Stimulated activated naive CD4-positive, alpha-beta T cell (primary cell): ENCODE measurements at regions not wholly inside any gene's neighbourhood (a gene's known extent, or its start where the extent isn't known, plus 50 kb on each side); places are given as distances from the start of the nearest gene placed in this dataset.
"Not testable (repeated sequence)": the region's sequence is repeated elsewhere in the genome, so short reads cannot be mapped to it uniquely, and the experiment has no call there.

Experiments used
- DNase-seq, 6 experiments: peaks; one replicate each; lab custom pipeline; 2025; lab: John Stamatoyannopoulos, UW

DNA sequence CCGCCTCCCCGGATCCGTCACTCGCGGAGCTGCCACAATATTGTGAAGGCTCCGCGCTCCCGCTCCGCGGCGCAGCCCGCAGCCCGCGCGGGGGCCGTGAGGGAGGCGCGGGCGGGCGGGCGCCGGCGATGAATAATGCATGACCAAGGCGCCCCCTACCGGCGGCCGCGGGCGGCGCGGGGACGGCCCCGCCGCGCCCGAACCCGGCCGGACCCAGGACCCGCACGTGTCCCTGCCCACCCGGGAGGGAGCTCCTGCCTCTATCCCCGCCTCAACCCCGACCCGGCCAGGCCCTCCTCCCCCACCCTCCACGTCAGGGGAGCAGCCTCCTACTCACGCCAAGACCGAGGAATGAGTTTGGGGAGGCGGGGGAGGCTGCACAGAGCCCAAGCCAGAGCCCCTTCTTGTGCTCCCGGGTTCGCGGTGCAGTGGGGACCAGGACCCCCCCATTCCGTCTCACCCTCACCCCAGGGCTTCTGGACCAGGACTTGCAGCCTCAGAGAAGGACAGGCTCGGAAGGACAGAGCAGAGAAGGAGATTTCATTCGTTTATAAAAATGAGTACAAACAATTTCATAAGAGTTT lies 70.8 kb upstream of the CASZ1 start:
- peak in 5 of 6 experiments; percentile 48 to 66 (median 50) for DNase-seq

GRCh38 chr1:10867914-10868598 lies 71.6 kb upstream of the CASZ1 start:
- no peak for DNase-seq

GRCh38 chr1:10868599-10868965 lies 72.1 kb upstream of the CASZ1 start:
- DNase-seq = no peak

DNA sequence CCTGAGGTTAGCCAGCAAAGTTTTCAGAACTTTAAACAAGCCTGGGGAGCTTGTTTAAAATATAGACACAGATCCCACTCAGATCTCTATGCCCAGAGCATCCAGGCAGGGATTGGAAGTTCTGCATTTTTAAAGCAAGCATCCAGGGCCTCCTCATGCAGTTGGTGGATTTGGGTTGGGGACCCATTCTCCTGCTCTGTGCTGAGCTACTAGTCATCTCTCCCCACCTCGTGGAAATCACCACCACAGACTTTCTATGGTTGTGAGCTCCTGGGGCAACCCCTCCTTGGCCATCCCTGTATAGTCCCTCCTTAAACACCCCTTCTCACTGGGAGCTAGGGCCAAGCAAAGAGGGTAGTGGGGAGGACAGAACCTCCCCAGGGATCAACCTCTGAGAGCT lies 73.5 kb upstream of the CASZ1 start:
- no peak for DNase-seq

- no peak for DNase-seq
Measured at GRCh38 chr1:10870493-10871096, 74.1 kb upstream of the CASZ1 start.

DNA sequence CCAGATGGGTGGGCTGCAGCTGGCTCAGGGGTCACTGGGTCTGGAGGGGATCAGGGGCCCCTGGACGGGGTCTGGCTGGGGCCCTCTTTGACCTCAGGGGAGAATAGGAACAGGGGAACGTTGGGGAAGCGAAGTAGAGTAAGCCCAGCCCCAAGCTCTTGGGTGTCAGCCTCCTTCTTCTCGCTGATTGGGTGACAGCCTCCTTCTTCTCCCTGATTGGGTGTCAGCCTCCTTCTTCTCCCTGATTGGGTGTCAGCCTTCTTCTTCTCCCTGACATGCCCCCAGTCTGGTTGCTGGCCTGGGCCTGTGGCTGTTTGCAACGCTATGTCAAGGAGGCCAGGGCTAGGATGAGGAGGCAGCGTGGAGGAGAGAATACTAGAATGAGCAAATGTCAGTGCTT lies 76.7 kb upstream of the CASZ1 start:
- DNase-seq = no peak

DNA sequence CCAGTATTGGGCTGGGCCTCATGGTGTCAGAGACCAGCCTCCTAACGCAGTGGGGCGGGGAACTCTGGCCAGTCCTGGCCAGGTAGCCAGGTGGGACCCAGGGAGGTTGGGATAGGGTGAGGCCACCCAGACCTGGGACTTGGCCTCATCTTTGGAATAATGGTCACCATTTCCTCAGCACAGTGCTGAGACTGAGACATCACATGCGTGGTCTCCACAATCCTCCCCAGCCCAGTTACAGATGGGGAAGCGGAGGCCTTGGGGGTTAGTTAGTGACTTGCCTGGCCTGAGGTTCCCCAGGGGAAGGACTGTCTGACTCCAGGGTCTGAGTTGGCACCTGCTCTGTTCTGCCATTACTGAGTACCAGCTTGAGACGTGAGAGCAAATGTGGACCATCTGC lies 77.9 kb upstream of the CASZ1 start:
- DNase-seq = no peak

GRCh38 chr1:10877894-10878293 lies 81.4 kb upstream of the CASZ1 start:
- no peak for DNase-seq

DNA sequence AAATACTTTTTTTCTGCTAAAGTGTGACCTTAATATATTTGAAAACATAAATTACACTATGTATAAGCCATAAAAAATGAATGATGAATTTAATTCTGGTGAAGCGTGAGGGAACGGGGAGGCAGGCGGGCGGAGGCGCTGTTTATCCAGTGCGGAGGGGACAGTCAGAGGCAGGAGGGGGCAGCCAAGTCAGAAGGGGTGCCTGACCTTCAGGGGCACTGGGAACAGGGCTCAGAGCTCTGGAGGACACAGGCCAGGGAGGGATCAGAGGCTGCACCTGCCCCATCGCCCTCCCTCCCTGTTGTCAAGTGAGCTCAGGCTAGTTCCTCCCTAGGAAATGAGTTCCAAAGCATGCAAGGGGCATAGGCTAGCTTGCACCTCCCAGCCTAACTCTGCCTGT lies 82.0 kb upstream of the CASZ1 start:
- DNase-seq = no peak

- DNase-seq = no peak
Measured at GRCh38 chr1:10880063-10880462, 83.6 kb upstream of the CASZ1 start.

GRCh38 chr1:10881046-10881445 lies 84.6 kb upstream of the CASZ1 start:
- DNase-seq = no peak

- no peak for DNase-seq
Measured at GRCh38 chr1:10882069-10882468, 85.6 kb upstream of the CASZ1 start.

- DNase-seq = not testable (repeated sequence)
Measured at GRCh38 chr1:10887032-10887431, 90.6 kb upstream of the CASZ1 start.

- no peak for DNase-seq
Measured at GRCh38 chr1:10888291-10888690, 91.8 kb upstream of the CASZ1 start.

DNA sequence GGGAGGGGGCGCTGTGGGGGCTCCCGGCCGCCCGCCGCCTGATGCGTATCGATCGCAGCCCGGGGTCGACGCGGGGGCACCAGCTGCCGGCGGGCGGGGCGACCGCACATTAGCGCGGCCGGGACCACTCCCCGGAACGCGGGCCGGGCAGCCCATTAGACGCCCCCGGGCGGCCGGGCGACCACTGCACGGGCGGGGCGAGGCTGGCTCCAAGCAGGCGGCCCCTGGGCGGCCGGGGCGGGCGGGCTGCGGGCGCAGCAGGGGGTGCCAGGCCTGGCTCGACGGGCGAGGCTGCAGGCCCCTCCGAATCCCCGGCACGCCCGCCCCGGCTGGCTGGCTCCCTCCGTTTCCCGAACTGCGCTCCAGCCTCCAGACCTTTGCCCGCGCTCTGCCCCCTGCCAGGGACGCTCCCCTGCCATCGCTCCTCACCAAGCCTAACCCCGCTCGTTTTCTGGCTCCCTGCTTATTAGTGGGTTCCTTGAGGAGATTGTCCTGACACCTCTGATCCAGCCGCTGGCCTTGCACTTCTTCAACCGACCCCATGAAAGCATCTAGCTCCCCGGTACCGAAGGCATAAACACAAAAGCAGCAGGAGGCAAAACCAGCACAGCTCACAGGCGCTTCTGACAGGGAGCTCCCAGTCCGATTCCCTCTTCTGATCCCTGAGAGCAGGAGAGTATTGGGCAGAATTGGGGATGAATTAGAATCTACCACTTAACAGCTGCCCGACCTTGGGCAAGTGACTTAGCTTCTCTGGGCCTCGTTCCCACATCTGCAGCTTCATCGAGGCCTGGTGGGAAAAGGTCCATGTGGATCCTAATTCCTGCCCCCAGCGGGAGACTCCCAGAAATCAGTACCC lies 92.6 kb upstream of the CASZ1 start:
- DNase-seq = no peak

GRCh38 chr1:10889650-10890353 lies 93.4 kb upstream of the CASZ1 start:
- DNase-seq = no peak

DNA sequence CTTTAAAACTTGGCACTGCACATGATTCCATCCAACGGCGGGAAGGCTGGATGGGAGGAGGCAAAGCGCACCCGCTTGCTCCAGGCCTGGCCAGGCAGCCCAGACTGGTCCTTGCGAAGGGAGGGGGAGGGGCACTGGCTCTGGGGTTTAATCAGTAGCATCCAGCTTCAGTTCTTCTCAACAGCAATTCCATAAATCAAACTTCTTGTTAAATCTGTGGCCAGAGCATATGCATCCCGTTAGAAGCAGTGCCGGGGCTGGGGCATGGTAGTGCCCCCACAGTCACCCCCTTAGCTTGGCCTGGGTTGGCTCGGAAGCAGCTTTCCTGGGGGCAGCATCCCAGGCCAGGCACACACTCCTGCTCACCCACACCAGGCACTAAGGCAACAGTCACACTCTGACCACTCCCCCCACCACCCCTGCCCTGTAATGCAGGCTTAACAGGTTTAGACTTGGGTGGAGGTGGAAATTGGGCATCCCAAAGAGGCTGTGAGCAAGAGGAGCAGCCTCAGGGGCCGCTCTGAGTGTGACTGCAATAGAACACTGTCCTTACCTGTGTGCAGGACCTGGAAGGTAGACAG lies 94.1 kb upstream of the CASZ1 start:
- no peak for DNase-seq

DNA sequence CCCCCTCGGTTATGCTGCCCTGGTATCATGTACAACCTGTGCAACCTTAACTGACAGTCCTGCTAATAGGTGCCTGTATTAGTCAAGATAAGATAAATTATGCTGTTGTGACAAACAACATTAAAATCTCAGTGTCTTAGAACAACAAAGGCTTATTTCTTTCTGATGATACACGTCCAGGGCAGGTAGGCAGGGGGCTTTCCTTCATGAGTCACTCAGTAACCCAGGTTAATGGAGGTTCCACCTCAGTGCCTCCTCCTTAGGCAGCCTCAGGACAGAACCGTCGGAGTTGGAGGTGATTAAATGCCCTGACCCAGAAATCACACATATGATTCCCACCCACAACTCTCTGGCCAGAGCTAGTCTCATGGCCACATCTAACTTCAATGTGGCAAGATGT lies 94.6 kb upstream of the CASZ1 start:
- no peak for DNase-seq

DNA sequence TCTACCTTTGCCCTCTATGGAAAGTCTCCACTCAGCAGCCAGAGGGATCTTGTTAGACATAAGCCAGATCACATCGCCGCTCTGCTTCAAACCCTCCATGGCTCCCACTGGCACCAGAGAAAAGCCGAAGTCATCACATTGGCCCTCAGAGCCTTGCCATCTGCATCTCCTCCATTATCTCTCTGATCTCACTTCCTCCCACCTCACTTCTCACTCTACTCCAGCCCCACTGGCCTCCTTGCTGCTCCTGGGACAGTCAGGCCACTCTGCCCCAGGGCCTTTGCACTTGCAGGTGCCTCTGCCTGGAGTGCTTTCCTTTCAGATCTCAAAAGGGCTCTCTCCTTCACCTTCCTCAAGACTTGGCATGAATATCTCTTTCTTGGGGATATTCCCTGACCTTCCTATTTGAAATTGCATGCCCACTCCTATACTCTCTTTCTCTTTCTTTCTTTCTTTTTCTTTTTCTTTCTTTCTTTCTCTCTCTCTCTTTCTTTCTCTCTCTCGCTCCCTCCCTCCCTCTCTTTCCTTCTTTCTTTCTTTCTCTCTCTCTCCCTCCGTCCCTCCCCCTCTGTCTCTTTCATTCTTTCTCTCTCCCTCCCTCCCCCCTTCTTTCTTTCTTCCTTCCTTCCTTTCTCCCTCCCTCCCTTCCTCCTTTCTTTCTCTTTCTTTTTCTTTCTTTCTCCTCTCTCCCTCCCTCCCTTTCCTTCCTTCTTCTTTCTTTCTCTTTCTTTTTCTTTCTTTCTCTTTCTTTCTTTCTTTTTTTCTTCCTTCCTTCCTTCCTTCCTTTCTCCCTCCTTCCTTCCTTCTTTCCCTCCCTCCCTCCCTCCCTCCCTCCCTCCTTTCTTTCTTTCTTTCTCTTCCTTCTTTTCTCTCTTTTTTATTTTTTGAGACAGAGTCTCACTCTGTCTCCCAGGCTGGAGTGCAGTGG lies 96.0 kb upstream of the CASZ1 start:
- DNase-seq = no peak

DNA sequence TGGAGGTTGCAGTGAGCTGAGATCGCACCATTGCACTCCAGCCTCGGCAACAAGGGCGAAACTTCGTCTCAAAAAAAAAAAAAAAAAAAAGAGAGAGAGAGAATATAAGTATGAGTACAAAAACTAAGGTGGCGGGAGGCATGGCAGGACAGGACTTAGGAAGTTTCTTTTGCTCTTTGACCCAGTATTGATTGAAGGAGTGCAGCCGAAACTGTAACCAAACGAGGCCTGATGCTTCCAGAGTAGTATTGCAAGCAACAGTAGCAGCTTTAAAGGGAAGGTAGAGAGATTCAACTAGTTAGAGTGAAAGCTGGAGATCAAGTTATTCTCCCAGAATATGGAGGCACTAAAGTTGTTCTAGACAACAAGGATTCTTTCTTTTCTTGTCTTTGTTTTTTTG lies 99.2 kb upstream of the CASZ1 start:
- no peak for DNase-seq

DNA sequence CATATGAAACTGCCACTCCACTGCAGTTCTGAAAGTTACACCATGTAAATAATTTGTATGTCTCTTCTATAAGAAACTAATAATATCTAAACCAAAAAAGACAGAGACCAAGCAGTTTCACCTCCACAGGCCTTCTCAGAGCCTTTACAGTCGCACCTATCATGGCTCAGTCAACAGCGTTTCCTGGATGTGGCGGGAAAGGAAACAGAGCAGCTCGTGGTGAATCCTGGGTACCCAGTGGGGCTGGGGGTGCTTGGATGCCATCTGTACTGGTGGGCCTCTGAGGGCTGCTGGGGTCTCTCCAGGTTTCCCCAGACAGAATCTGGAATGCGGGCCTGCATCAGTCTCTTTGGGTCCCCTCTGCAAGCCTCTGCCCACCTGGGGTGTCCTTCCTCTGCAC lies 100.2 kb upstream of the CASZ1 start:
- no peak for DNase-seq
